GM23338 (cell line): ENCODE measurements at regions not wholly inside any gene's neighbourhood (a gene's known extent, or its start where the extent isn't known, plus 50 kb on each side); places are given as distances from the start of the nearest gene placed in this dataset.

Experiments used
- CREB1 ChIP-seq: fragments of 250-450 bp; sonication (Bioruptor Pico); IDR thresholded peaks from 2 replicates; pipeline ENCODE4 v1.5.0; 2020; ENCODE audit warnings: low read depth, mild to moderate bottlenecking, moderate library complexity
- CTCF ChIP-seq, 2 experiments: fragments of 200-600 bp in 1 of 2; sonication (generic) in 1 of 2; conservative IDR thresholded peaks; 2 replicates each; pipeline versions ENCODE4 v1.5.1 to v1.6.1; 2016 to 2017; ENCODE audit warnings: antibody characterized with exemption in 2 of 2, low read depth in 2 of 2, mild to moderate bottlenecking in 2 of 2, moderate library complexity in 1 of 2
- ETS1 ChIP-seq: IDR thresholded peaks from 2 replicates; pipeline ENCODE4 v1.6.1; 2016; ENCODE audit warnings: antibody characterized with exemption
- EZH2 ChIP-seq: fragments of 200-600 bp; sonication (generic); IDR thresholded peaks from one replicate; pipeline ENCODE4 v1.8.0; 2017; ENCODE audit warnings: antibody characterized with exemption, mild to moderate bottlenecking, low read depth; ENCODE audit not compliant: unreplicated experiment
- EZH2phosphoT487 ChIP-seq: fragments of 200-600 bp; sonication (generic); IDR thresholded peaks from one replicate; pipeline ENCODE4 v1.8.1; 2018; ENCODE audit warnings: antibody characterized with exemption; ENCODE audit not compliant: unreplicated experiment
- JUNB ChIP-seq: IDR thresholded peaks from one replicate; pipeline ENCODE4 v1.6.1; 2016; ENCODE audit warnings: antibody characterized with exemption; ENCODE audit not compliant: unreplicated experiment
- NANOG ChIP-seq: IDR thresholded peaks from 2 replicates; pipeline ENCODE4 v1.6.1; 2016; ENCODE audit warnings: antibody characterized with exemption, borderline replicate concordance
- POLR2AphosphoS5 ChIP-seq: IDR thresholded peaks from 2 replicates; pipeline ENCODE4 v1.6.1; 2016; ENCODE audit warnings: antibody characterized with exemption, low read depth
- REST ChIP-seq: IDR thresholded peaks from one replicate; pipeline ENCODE4 v1.6.1; 2018; ENCODE audit warnings: antibody characterized with exemption; ENCODE audit not compliant: unreplicated experiment
- STAT1 ChIP-seq: IDR thresholded peaks from one replicate; pipeline ENCODE4 v1.6.1; 2016; ENCODE audit warnings: antibody characterized with exemption; ENCODE audit not compliant: unreplicated experiment
- ZNF114 ChIP-seq: fragments of 250-450 bp; sonication (Bioruptor Pico); IDR thresholded peaks from 2 replicates; pipeline ENCODE4 v1.5.0; 2020; ENCODE audit warnings: mild to moderate bottlenecking, moderate library complexity
- ZNF331 ChIP-seq: fragments of 250-450 bp; sonication (Bioruptor Pico); IDR thresholded peaks from 2 replicates; pipeline ENCODE4 v1.5.0; 2020; ENCODE audit warnings: low read depth, mild to moderate bottlenecking, moderate library complexity

GRCh38 chr14:97387252-97387874, 590.2 kb downstream of the VRK1 start:
- TF ChIP-seq CTCF (conservative IDR thresholded peaks at IDR 0.05; ENCODE audit: low read depth in 2 of 2): no peak
- TF ChIP-seq EZH2phosphoT487: no peak
- TF ChIP-seq ZNF114: no peak
- TF ChIP-seq EZH2: no peak
- no peak for TF ChIP-seq CREB1 (CRISPR knock-in tag)
- TF ChIP-seq JUNB: no peak
- TF ChIP-seq POLR2AphosphoS5: no peak
- TF ChIP-seq NANOG: no peak
- TF ChIP-seq STAT1: no peak
- TF ChIP-seq REST: no peak
- TF ChIP-seq ETS1: no peak
- TF ChIP-seq ZNF331 (CRISPR knock-in tag): no peak
